ENCODE measurements at regions not wholly inside any gene's neighbourhood (a gene's known extent, or its start where the extent isn't known, plus 50 kb on each side); places are given as distances from the start of the nearest gene placed in this dataset.

DNA sequence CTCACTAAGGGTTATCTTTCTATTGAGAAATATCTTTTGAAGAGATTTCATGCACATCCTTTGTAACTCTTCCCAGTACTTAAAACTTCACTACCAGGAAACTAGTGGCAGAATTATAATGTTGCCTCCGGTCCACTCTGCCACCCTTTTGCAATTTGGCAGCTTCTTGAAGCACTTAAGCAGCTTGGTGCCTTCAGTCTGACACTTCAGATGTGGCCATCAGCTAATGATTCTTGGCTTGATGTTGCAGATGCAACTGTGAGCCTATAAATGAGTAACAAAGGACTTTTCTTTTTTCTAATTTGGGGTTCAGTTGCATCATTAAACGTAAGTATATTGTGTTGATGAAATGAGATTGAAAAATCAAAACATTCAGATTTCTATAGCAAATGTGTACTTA lies 187.5 kb upstream of the C21orf91 start:
- TF ChIP-seq, protein P1, sequence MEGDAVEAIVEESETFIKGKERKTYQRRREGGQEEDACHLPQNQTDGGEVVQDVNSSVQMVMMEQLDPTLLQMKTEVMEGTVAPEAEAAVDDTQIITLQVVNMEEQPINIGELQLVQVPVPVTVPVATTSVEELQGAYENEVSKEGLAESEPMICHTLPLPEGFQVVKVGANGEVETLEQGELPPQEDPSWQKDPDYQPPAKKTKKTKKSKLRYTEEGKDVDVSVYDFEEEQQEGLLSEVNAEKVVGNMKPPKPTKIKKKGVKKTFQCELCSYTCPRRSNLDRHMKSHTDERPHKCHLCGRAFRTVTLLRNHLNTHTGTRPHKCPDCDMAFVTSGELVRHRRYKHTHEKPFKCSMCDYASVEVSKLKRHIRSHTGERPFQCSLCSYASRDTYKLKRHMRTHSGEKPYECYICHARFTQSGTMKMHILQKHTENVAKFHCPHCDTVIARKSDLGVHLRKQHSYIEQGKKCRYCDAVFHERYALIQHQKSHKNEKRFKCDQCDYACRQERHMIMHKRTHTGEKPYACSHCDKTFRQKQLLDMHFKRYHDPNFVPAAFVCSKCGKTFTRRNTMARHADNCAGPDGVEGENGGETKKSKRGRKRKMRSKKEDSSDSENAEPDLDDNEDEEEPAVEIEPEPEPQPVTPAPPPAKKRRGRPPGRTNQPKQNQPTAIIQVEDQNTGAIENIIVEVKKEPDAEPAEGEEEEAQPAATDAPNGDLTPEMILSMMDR (IDR thresholded peaks at IDR 0.05; ENCODE audit: low read depth, low read length): no peak
- no peak for TF ChIP-seq EZH2phosphoT487 (IDR thresholded peaks at IDR 0.05; ENCODE audit: low read depth)
